HG02943 (cell line): ENCODE measurements at regions not wholly inside any gene's neighbourhood (a gene's known extent, or its start where the extent isn't known, plus 50 kb on each side); places are given as distances from the start of the nearest gene placed in this dataset.

ENCODE experiments used
- ATAC-seq: cut with Tn5 transposase; IDR thresholded peaks from one replicate; pipeline ENCODE4 v1.9.1; 2021; ENCODE audit warnings: mild to moderate bottlenecking, low read depth, moderate library complexity; ENCODE audit not compliant: unreplicated experiment

GRCh38 chr2:128750328-128751165, 431.9 kb upstream of the HS6ST1 start:
- no peak for ATAC-seq

GRCh38 chr2:128751746-128752145, 433.1 kb upstream of the HS6ST1 start:
- ATAC-seq: no peak

- ATAC-seq: no peak
Measured at GRCh38 chr2:128752691-128753263, 434.1 kb upstream of the HS6ST1 start.

GRCh38 chr2:128753321-128753720, 434.7 kb upstream of the HS6ST1 start:
- ATAC-seq: no peak

GRCh38 chr2:128753800-128754199, 435.1 kb upstream of the HS6ST1 start:
- no peak for ATAC-seq

- ATAC-seq: peak; percentile 89
Measured at GRCh38 chr2:128754246-128754724, 435.6 kb upstream of the HS6ST1 start.

- ATAC-seq: no peak
Measured at GRCh38 chr2:128755695-128756364, 437.2 kb upstream of the HS6ST1 start.

- no peak for ATAC-seq
Measured at GRCh38 chr2:128756365-128756717, 437.7 kb upstream of the HS6ST1 start.

GRCh38 chr2:128765811-128766210, 447.1 kb upstream of the HS6ST1 start:
- ATAC-seq: no peak

GRCh38 chr2:128768041-128768440, 449.4 kb upstream of the HS6ST1 start:
- no peak for ATAC-seq

GRCh38 chr2:128769457-128770142, 450.9 kb upstream of the HS6ST1 start:
- no peak for ATAC-seq

- ATAC-seq: no peak
Measured at GRCh38 chr2:128770143-128771085, 451.7 kb upstream of the HS6ST1 start.

GRCh38 chr2:128771401-128771800, 452.7 kb upstream of the HS6ST1 start:
- ATAC-seq: no peak

- ATAC-seq: no peak
Measured at GRCh38 chr2:128772671-128773070, 454.0 kb upstream of the HS6ST1 start.

- ATAC-seq: no peak
Measured at GRCh38 chr2:128773641-128774319, 455.1 kb upstream of the HS6ST1 start.

- no peak for ATAC-seq
Measured at GRCh38 chr2:128774320-128775216, 455.9 kb upstream of the HS6ST1 start.

GRCh38 chr2:128775217-128775913, 456.7 kb upstream of the HS6ST1 start:
- ATAC-seq: no peak

- no peak for ATAC-seq
Measured at GRCh38 chr2:128775914-128776285, 457.2 kb upstream of the HS6ST1 start.
